IPS-NIHi7 (cell line): ENCODE measurements at regions not wholly inside any gene's neighbourhood (a gene's known extent, or its start where the extent isn't known, plus 50 kb on each side); places are given as distances from the start of the nearest gene placed in this dataset.
"Not testable (repeated sequence)": the region's sequence is repeated elsewhere in the genome, so short reads cannot be mapped to it uniquely, and the experiment has no call there.

ENCODE experiments used
- DNase-seq: peaks from one replicate; pipeline ENCODE4 v3.0.0; 2012; ENCODE audit warnings: mixed read lengths; ENCODE audit errors: extremely low spot score

DNA sequence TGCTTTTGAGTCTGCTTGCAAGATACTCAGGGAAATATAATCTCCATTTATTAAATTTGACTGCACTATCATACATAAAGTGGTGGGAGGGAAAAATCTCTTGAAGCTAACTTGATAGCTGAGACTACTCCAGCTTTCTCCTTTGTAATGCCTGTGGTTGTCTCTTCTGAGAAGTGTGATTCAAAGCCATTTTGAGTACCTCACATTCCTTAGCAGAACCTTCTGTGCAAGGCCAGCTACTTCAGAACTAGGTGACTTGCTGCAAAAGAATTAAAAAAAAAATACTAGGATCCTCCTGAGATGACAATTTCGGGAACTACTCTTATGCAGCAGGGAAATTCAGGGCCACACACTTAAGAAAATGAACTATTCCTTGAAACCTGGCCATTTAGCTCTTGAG, 294.8 kb downstream of the MDFIC start:
- DNase-seq: no peak

DNA sequence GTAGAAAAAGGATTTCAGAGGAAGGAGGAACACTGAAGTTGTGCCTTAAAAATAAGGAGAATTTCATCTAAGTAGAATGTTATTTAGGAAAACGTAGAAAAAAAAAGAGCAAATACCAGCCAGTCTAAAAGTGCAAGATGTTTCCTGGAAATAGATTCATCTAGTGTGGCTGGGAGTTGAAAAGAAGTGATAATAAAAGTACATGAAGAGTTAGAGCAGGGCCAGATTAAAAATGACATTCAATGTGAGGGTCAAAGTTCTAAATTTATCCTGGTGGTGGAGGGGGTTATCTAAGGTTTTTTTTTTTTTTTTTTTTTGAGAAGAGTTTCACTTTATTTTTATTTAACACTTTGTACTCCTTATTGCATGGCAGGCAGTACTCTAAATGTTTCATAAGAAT, 289.3 kb downstream of the MDFIC start:
- DNase-seq: no peak

DNA sequence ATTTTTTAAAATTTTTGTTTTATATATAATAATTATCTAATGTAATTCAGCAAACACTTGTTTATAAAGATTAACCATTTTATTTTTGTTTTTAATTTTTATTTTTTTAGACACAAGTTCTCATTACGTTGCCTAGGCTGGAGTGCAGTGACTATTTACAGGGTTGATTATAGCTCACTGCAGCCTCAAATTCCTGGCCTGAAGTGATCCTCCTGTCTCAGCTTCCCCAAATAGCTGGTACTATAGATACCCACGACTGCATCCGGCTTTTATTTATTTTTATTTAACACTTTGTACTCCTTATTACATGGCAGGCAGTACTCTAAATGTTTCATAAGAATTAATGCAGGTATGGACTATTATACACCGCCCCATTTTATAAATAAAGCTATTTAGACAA, 288.7 kb downstream of the MDFIC start:
- DNase-seq: no peak

DNA sequence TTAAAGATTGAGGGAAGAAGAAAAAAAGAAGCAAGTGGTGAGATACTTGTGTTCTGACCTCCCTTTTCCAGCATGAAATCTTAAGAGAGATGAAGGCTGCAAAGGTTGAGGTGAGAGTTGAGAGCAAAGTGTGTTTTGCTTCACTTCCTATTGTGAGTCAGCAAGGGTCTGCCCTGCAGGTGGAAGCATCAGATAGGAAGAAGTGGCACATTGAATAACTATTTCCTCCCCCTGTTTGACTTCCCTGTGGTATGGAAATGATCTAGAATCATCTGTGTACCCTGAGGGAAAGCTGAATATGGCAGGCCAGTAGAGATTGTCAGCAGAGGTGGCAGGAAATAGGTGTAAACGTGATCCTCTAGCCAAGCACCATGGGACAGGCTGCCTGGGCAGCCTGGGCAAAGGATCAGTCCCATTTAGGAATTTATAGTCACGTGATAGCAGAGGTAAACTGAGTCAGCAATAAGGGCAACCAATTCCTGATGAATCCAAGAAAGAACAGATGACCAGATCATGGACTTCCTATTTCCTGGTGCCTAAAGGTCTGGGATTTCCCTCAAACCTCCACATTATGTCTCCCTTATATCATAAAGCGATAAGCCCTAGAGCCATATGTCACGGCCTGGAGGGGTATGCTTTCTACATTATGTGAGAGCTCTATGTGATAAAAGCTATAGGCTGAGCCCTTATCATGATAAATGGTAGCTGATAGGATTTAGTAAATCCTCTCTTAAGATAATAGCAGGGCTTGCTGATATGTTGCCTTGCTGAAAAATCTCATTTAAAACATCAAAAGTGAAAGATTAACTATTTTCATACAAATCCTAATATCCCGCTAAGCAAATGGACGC, 287.0 kb downstream of the MDFIC start:
- peak; percentile 11 for DNase-seq

DNA sequence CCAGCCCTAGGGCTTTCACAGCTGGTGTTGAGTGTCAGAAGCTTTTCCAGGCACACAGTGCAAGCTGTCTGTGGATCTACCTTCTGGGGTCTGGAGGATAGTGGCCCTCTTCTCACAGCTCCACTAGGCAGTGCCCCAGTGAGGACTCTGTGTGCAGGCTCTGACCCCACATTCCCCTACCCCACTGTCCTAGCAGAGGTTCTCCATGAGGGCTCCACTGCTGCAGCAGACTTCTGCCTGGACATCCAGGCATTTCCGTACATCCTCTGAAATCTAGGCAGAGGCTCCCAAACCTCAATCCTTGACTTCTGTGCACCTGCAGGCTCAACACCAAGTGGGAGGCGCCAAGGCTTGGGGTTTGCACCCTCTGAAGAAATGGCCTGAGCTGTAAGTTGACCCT, 284.5 kb downstream of the MDFIC start:
- not testable (repeated sequence) for DNase-seq

DNA sequence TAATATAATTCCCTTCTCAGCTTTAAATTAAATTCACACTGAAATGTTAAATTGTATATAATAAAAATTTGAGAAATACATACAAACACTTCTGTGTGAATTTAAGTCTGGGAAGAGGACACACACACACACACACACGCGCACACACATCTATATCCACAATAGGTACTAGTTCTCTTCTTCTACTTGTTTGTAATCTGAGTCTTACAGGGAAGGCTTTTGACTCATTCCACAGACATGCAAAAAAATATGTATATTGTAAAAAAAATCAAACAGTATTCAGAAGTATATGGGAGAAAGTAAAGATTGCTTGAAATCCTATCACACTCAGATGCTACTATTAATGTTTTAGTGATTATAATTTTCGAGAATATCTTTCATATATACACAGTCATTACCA, 276.2 kb downstream of the MDFIC start:
- no peak for DNase-seq

DNA sequence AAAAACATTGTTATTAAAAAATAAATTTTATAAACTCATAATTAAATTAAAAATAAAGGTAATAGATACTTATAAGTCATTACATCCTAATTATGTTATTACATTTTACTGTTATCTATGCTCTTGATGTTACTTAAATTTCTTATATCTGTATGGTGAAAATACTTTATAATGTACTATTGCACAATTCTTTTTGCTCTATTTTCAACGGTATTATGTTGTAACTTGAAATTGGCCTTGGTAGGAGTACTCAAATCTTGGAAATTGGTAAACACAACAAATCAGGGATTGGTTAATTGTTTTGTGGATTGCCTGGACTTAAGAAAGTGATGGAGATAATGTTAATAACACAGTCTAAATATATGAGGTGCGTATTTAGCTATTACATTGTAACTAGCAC, 273.3 kb downstream of the MDFIC start:
- no peak for DNase-seq

DNA sequence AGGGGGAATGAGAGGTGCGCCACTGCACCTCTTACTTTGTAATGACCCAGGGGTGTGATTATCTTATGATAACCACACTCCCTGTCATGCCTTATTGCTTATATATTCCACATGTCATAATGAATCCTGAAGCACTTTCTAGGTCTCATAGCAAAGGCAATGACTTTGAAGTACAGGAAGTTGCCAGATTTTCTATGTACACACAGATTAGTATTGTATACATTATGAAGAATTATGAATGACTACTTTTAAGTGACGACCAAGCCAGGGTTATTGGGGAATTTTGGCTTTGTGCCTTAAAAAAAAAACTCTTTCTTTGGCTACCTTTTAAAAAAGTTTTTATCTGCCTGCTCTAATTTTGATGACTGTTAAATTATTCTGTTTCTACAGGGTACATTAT, 269.6 kb downstream of the MDFIC start:
- DNase-seq: no peak

DNA sequence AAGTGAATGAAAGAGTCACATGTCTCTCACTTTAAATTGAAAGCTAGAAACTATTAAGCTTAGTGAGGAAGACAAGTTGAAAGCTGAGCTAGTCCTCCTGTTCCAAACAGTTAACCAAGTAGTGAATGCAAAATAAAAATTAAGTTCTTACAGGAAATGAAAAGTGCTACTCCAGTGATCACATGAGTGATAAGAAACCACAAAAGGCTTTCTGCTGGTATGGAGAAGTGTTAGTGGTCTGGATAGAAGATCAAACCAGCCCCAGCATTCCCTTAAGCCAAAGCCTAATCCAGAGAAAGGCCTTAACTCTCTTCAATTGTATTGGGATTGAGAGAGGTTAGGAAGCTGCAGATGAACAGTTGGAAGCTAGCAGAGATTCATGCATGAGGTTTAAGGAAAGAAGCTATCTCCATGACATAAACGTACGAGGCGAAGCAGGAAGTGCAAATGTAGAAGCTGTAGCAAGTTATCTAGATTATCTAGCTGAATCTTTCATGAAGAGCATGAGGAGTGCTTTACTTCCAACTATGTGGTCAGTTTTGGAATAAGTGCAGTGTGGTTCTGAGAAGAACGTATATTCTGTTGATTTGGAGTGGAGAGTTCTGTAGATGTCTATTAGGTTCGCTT, 261.6 kb downstream of the MDFIC start:
- no peak for DNase-seq

DNA sequence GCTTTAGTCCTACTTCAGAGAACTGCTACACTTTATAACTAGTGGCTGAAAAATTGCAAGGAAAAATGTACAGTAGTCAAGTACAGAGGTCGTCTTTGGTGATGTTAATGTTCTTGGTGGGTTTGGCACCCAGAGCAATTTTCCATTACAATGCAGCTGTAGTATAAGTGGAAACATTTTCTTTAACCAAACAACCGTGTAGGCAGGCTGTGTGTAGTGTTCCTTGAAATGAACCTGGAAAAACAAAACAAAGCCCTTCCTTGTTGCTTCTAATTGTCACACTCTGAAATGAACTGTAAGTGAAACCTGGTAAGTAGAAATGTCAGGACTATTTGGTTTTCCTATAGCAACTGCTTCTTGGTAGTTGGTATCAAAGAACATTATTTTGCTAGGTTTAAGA, 256.9 kb downstream of the MDFIC start:
- no peak for DNase-seq

DNA sequence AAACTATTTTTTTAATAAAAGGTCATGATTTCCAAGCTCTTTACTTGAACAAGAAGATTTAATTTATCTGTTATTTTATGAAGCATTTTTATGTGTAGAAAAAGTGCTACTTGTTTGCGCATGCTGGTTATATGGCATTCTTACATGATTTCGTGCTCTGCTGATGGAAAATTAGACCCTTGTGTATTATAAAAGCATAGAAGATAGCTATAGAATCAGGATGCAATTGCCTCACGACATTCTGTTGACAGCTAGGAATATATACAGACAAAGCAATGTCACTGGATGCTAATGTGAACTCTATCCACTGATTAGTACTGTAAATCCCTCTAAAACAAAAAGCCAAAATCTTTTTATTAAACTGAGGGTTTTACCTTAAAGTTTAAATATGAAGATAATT, 255.9 kb downstream of the MDFIC start:
- DNase-seq: no peak

DNA sequence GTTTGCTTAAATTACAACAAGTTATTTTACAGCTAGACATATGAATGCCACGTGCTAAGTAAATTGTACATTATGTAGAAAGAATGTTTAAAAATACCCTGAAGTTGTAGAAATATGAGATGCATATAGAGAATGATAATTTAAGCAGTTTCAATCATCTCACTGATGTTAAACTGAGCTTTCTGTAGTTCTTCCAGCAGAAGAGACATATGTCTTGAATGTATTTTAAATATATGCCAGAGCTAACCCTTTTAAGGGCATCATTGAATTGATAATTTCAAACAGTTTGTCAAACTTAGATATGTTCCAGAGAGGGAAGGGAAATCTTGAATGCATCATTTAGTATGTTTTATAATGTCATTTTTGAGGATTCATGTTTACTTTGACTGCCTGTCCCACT, 255.2 kb downstream of the MDFIC start:
- DNase-seq: no peak

DNA sequence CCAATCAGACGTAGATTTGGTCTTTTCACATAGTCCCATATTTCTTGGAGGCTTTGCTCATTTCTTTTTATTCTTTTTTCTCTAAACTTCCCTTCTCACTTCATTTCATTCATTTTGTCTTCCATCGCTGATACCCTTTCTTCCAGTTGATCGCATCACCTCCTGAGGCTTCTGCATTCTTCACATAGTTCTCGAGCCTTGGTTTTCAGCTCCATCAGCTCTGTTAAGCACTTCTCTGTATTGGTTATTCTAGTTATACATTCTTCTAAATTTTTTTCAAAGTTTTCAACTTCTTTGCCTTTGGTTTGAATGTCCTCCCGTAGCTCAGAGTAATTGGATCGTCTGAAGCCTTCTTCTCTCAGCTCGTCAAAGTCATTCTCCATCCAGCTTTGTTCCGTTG, 250.5 kb downstream of the MDFIC start:
- DNase-seq: not testable (repeated sequence)

DNA sequence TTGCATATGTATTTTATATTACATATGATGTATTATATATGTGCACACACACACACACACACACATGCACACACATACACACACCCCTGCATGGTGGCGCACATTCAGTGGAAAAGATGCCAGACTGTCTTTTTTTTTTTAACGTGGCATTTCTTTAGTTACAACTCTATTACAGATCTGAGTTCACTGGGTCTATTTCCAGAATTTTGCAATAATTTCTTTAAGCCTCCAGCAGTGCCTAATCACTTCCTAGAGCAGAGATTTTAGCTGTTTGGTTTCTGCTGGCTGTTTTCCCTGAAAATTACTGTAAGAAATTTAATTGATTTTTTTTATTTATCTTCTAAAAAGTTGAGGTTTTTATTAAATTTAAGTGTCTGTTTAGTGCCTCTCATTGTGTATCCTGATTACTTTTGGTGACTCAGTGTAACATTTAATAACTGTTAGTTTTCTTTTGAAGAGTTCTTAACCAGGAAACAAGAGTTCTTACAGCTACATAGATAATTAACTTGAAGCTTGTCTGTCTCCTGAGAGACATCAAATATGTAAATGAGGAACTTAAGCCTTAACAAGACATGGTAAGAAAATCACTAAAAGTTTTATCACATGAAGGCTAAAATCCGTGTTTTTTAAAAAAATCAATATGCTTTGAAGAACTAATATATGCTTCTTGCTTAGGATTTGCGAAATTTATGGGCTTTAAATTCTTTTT, 232.0 kb downstream of the MDFIC start:
- DNase-seq: no peak

DNA sequence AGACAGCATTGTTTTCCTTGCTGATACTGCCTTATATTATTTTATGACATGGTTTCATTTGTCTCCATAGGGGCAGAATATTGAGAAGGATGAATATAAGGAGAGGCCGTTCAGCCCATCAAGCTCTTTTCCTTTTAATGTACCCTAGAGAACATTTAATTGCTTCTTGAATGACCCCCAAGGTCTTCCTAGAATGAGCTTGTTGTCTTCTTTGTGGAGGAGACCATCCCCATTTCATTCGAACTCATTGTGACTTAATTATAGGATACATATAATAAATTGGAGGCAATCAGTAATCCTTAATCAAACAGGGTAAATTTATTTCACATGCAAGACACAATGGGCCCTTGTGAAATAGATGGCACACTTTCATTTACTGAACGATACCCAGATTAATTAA, 231.3 kb downstream of the MDFIC start:
- DNase-seq: no peak

DNA sequence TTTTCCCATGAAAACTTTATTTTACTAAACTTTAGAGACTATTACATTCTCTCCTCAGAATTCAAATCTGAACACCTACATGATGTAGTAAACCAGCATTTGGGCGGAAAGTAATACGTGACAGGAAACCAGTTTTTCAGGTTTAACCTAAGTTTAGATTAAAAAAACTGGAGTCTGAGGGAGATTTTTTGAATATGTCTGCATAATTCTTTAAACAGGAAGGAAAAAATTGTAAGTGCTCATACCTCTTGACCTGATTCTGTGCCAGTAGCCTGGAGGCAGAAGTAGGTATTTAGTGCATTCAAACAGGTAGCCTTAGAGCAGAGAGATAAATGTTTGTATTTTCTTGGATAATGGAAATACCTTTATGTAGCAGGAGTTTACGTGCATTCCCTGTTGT, 224.3 kb downstream of the MDFIC start:
- DNase-seq: no peak

DNA sequence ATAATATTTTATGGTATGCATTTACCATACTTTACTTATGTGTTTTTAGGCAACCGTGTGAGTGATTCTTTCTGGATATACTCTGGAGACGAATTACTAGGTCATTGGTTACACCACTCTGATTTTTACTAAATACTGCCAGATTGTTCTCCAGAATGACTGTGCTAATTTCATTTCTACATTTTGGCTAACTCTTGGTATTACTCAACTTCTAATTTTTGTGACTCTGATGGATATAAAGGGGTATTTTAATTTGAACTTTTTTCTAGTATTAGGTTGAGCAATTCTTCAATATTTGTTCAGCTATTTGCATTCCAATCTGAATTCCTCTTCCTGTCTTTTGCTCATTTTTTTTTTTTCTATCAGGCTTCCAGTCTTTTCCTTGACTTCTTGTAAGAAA, 223.6 kb downstream of the MDFIC start:
- no peak for DNase-seq

DNA sequence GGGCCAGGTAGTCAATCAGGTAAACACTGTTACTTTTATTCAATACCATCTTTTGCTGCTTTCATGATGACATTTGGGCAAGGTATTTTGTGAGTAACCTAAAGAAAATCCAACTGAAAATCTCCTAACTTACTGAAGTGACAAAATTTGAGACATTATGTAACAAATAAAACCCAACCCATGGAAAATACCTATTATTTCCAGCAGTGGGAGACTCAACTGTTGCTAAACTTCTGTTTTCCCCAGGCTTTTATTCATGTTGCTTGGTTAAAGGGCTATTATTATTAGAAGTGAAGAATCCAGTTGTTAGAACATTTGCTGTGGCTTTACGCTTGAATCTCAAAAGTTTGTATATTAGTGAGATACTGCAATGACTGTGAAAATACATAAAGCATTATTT, 215.9 kb downstream of the MDFIC start:
- DNase-seq: no peak

DNA sequence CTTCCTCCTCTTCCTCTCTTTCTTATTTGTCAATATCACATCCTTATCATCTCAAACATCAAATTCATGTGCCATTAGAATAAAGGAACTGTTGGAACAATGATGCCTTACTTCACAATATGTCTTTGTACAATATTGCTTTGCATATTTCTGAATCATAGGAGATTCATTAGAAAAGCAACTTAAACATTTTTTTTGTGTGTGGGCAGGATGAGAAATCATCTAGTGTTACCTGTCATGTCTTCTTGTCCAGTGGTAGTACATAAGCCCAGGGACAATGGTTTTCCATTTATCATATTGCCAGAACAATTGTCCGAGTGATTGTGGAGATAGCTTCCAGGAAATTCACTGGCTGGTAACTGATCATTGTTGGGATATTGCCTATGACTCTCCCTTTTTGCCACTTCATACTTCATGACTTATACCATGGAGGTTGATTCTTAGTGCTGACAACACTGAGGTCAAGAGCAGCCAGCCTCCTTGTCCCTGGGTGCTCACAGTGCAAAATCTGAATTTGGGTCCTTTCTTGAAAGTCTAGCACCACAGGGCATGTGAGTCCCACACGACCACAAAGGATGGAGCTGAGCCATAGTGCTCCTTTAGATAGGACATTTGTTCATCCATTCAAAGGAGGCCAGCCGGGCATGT, 215.0 kb downstream of the MDFIC start:
- DNase-seq: no peak

DNA sequence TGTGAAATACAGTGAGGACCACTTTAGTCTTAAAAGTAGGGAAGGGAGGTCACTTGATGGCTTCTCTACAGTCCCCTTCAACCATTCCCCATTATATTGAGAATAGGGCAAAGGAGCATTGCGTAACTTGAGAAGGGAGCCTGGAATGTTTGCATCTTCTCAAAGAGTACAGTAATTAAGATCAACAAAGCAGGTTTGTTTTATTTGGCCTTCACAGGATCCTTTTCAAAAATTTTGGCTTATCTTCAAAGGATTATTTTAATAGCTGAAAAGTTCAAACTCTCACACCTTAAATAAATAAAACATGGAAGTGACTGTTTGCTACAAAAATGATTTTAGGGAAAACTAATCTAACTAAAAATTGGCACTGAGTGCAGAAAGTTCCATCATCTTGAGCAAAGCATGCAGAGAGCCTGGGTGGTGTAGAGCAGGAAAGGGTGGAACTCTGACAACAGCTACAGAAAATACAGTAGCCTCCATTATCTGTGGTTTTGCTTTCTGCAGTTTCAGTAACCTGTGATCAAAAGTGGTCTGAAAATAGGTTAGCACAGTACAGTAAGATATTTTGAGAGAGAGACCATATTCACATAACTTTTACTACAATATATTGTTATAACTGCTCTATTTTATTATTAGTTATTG, 214.0 kb downstream of the MDFIC start:
- DNase-seq: peak; percentile 11

DNA sequence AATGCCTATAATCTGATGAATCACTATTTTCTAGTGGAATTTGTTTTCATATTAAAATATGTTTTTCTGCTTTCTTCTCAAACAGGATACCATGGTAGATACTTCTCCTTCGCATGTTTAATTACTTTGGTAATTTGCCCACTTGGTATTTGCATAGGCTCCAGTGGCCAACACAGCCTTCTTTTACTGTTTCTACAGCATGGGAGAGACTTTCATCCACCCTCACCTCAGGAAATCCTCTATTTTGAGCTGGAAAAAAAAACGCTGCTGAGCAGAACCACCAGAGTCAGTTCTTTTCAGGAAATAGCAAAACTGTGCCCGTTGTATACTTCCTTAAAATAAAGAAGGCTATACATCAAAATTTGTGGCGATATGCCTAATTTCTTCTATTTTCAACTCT, 213.3 kb downstream of the MDFIC start:
- no peak for DNase-seq

DNA sequence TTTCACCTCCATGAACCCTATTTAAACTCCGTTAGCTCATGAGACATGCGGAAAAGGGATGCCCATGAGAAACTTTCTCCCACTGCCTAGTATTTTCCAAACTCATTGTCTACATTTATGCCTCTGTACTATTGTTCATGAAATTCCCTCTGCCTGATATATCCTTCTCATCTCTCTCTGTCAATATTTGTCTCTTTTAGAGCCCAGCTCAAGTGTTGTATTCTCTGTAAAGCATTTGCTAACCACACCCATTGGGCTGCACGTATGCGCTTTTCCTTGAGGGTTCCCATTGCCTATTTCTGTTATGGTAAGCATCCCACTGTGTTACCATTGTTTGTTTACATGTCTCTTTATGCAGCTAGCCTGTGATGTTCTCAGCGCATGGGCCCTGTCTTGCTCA, 211.4 kb downstream of the MDFIC start:
- no peak for DNase-seq
